SK-N-SH (cell line): ENCODE measurements at regions not wholly inside any gene's neighbourhood (a gene's known extent, or its start where the extent isn't known, plus 50 kb on each side); places are given as distances from the start of the nearest gene placed in this dataset.

Experiments used
- CTCF ChIP-seq: fragments of 200-600 bp; sonication (generic); IDR thresholded peaks from 2 replicates; pipeline ENCODE4 v1.6.1; 2017; ENCODE audit warnings: antibody characterized with exemption, mild to moderate bottlenecking, moderate library complexity
- ELF1 ChIP-seq: IDR thresholded peaks from 2 replicates; pipeline ENCODE4 v1.4.0; 2012
- GABPA ChIP-seq: IDR thresholded peaks from 2 replicates; pipeline ENCODE4 v1.4.0; 2012; ENCODE audit warnings: low read depth, mild to moderate bottlenecking
- PBX3 ChIP-seq: IDR thresholded peaks from 2 replicates; pipeline ENCODE4; 2012
- REST ChIP-seq: IDR thresholded peaks from 2 replicates; pipeline ENCODE4 v1.6.1; 2012; ENCODE audit warnings: mild to moderate bottlenecking, low read depth, low read length, moderate library complexity
- TAF1 ChIP-seq: IDR thresholded peaks from 2 replicates; pipeline ENCODE4 v1.6.1; 2012; ENCODE audit warnings: low read depth, mild to moderate bottlenecking, low read length, moderate library complexity, borderline replicate concordance
- TCF12 ChIP-seq: IDR thresholded peaks from 2 replicates; pipeline ENCODE4 v1.4.0; 2012
- TEAD4 ChIP-seq: IDR thresholded peaks from 2 replicates; pipeline ENCODE4 v1.4.0; 2012; ENCODE audit warnings: mild to moderate bottlenecking, borderline replicate concordance; ENCODE audit not compliant: insufficient read depth

GRCh38 chr4:126087101-126087500, 772.3 kb downstream of the FAT4 start:
- TF ChIP-seq TAF1 = no peak
- no peak for TF ChIP-seq CTCF
- TF ChIP-seq PBX3 = no peak
- no peak for TF ChIP-seq ELF1
- no peak for TF ChIP-seq REST
- TF ChIP-seq TEAD4 = no peak
- no peak for TF ChIP-seq GABPA
- no peak for TF ChIP-seq TCF12
